IMR-90 (cell line): ENCODE measurements at regions not wholly inside any gene's neighbourhood (a gene's known extent, or its start where the extent isn't known, plus 50 kb on each side); places are given as distances from the start of the nearest gene placed in this dataset.

Source experiments
- ATAC-seq: fragments of 200-7000 bp; cut with Tn5 transposase; 2 replicates; pipeline ENCODE4 v1.9.1; 2020; ENCODE audit warnings: low read depth, mild to moderate bottlenecking, moderate library complexity
- BruUV-seq: library from RNA; stranded (reverse); fragments of 400-500 nt; replicated peaks from 2 replicates; lab custom pipeline; 2021; lab: Mats Ljungman, UMichigan
- CTCF ChIA-PET: fragments of 300-600 bp; formaldehyde crosslinking; extraction: SDS; loops from one replicate; lab custom pipeline; 2021; ENCODE audit warnings: antibody characterized with exemption; lab: Yijun Ruan, JAX
- POLR2A ChIA-PET: fragments of 300-600 bp; sonication (Branson Sonifier 250); formaldehyde crosslinking; loops from one replicate; lab custom pipeline; 2022; ENCODE audit warnings: antibody characterized with exemption; ENCODE audit not compliant: unreplicated experiment; lab: Charles Lee
- DNase-seq: peaks from one replicate; pipeline ENCODE4 v3.0.0; 2013
- H2AFZ ChIP-seq: replicated peaks from 2 replicates; pipeline ENCODE3; 2013; ENCODE audit warnings: low read length, mild to moderate bottlenecking; ENCODE audit not compliant: poor library complexity
- H2AK5ac ChIP-seq: 2 replicates; pipeline ENCODE4 v1.6.1; 2013; ENCODE audit warnings: low read depth, low read length, inconsistent platforms
- H2AK9ac ChIP-seq: replicated peaks from 2 replicates; pipeline ENCODE3; 2013; ENCODE audit warnings: mild to moderate bottlenecking, low read depth, low read length, moderate library complexity; ENCODE audit not compliant: poor library complexity
- H2BK120ac ChIP-seq: 2 replicates; pipeline ENCODE4 v1.6.1; 2013; ENCODE audit warnings: low read depth, low read length, inconsistent platforms
- H2BK15ac ChIP-seq: 3 replicates; pipeline ENCODE4 v1.6.1; 2013; ENCODE audit warnings: low read depth, low read length, inconsistent platforms
- H2BK20ac ChIP-seq: 2 replicates; pipeline ENCODE4 v1.6.1; 2013; ENCODE audit warnings: low read depth, mild to moderate bottlenecking, inconsistent platforms, low read length, moderate library complexity
- H2BK5ac ChIP-seq: 2 replicates; pipeline ENCODE4 v1.6.1; 2013; ENCODE audit warnings: mild to moderate bottlenecking, low read depth, low read length, inconsistent platforms; ENCODE audit not compliant: poor library complexity, severe bottlenecking
- H3K14ac ChIP-seq: replicated peaks from 2 replicates; pipeline ENCODE4 v1.6.1; 2013; ENCODE audit warnings: low read depth, low read length, inconsistent platforms
- H3K18ac ChIP-seq: 2 replicates; pipeline ENCODE4 v1.6.1; 2013; ENCODE audit warnings: low read depth, low read length, control low read depth
- H3K23ac ChIP-seq: 2 replicates; pipeline ENCODE4 v1.6.1; 2013; ENCODE audit warnings: low read depth, low read length, inconsistent platforms
- H3K27ac ChIP-seq: 2 replicates; pipeline ENCODE4 v1.5.1; 2013; ENCODE audit warnings: mild to moderate bottlenecking, control low read depth, low read length; ENCODE audit not compliant: insufficient read depth
- H3K27me3 ChIP-seq: 2 replicates; pipeline ENCODE4 v1.6.1; 2013; ENCODE audit warnings: low read length; ENCODE audit not compliant: control insufficient read depth, insufficient read depth
- H3K36me3 ChIP-seq: 2 replicates; pipeline ENCODE4 v1.6.1; 2013; ENCODE audit warnings: low read length, mixed read lengths; ENCODE audit not compliant: control insufficient read depth, insufficient read depth
- H3K4ac ChIP-seq: 2 replicates; pipeline ENCODE4 v1.6.1; 2013; ENCODE audit warnings: low read depth, low read length, inconsistent platforms
- H3K4me1 ChIP-seq: 2 replicates; pipeline ENCODE4 v1.6.1; 2013; ENCODE audit warnings: low read length, mixed read lengths; ENCODE audit not compliant: control insufficient read depth, insufficient read depth
- H3K4me2 ChIP-seq: 2 replicates; pipeline ENCODE4 v1.6.1; 2013; ENCODE audit warnings: low read depth, mild to moderate bottlenecking, control low read depth, low read length, moderate library complexity
- H3K4me3 ChIP-seq: 2 replicates; pipeline ENCODE4 v1.5.1; 2013; ENCODE audit warnings: low read depth, mild to moderate bottlenecking, control low read depth, low read length, moderate library complexity; ENCODE audit not compliant: insufficient read depth
- H3K56ac ChIP-seq: 2 replicates; pipeline ENCODE4 v1.6.1; 2013; ENCODE audit warnings: low read length, inconsistent platforms; ENCODE audit not compliant: insufficient read depth; ENCODE audit errors: extremely low read depth
- H3K79me1 ChIP-seq, 2 experiments: 2 replicates each; pipeline ENCODE4 v1.6.1; 2013; ENCODE audit warnings: low read length in 2 of 2, inconsistent platforms in 1 of 2, low read depth in 1 of 2
- H3K9ac ChIP-seq: 2 replicates; pipeline ENCODE4 v1.6.1; 2013; ENCODE audit warnings: low read depth, low read length, control low read depth
- H3K9me1 ChIP-seq: 2 replicates; pipeline ENCODE4 v1.6.1; 2013; ENCODE audit warnings: low read length, inconsistent platforms; ENCODE audit not compliant: insufficient read depth
- H3K9me3 ChIP-seq: 2 replicates; pipeline ENCODE4 v1.6.1; 2013; ENCODE audit warnings: low read length; ENCODE audit not compliant: control insufficient read depth, insufficient read depth
- H4K20me1 ChIP-seq: 2 replicates; pipeline ENCODE4 v1.6.1; 2013; ENCODE audit warnings: low read length, inconsistent platforms; ENCODE audit not compliant: insufficient read depth
- H4K5ac ChIP-seq: 2 replicates; pipeline ENCODE4 v1.6.1; 2013; ENCODE audit warnings: mild to moderate bottlenecking, low read depth, low read length, control low read depth
- H4K8ac ChIP-seq, 2 experiments: 2 replicates each; pipeline ENCODE4 v1.6.1; 2013; ENCODE audit warnings: low read depth in 2 of 2, low read length in 2 of 2, control low read depth in 1 of 2, inconsistent platforms in 1 of 2
- H4K91ac ChIP-seq: 2 replicates; pipeline ENCODE4 v1.6.1; 2013; ENCODE audit warnings: low read depth, low read length, inconsistent platforms; ENCODE audit not compliant: insufficient read depth
- MAZ ChIP-seq: IDR thresholded peaks from 2 replicates; pipeline ENCODE4 v1.6.1; 2012; ENCODE audit warnings: low read depth, mild to moderate bottlenecking, low read length, improper control_type of control experiment, moderate library complexity, borderline replicate concordance
- WGBS, 2 experiments: methylation state at CpG; one replicate each; pipeline versions ENCODE4 v1.1.5 to v1.1.7; 2013; ENCODE audit warnings: missing lambda C conversion rate in 2 of 2; ENCODE audit not compliant: insufficient read length in 1 of 2; ENCODE audit errors: extremely low coverage in 2 of 2; 5-methylcytosine and 5-hydroxymethylcytosine counted together
- dilution Hi-C: fragments of 300-500 bp; cut with HindIII; formaldehyde crosslinking; loops from one replicate; pipeline ENCODE4 v1.14.3; 2018; ENCODE audit warnings: low sequenced_read_pairs; ENCODE audit not compliant: unreplicated experiment
- in situ Hi-C: fragments of 300-500 bp; cut with MboI; formaldehyde crosslinking; loops from 3 replicates; pipeline ENCODE4 v1.14.3; 2019; ENCODE audit warnings: low sequenced_read_pairs, inconsistent platforms, mixed read lengths
- intact Hi-C: fragments of 100-400 bp; cut with micrococcal nuclease; formaldehyde crosslinking; loops from 2 replicates; pipeline ENCODE4 v1.10.0; 2022

DNA sequence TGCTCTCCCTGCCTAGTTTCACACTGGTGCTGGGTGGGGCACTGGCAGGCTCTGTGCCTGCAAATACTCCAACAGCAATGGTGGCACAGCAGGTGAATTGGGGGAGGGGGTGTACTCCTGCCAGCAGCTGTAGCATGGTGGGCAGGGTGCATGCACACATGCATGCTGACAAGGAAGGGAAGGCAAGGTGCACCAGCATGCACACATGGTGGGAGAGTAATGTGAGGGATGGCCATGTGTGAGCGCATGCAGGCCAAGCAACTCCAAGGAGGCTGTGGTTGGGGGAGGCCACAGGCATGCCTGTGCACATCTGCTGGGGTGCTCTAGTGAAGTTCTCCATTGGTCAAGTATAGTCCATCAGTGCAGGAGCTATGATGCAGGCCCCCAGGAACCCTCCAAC, 54.5 kb upstream of the INPP4B start:
- Histone ChIP-seq H3K9ac (no peak overlapping the region), H4K5ac (no peak overlapping the region), H3K9me3 (no peaks in the 10 kb centered on the region), H2BK5ac (no peak overlapping the region), H4K8ac (no peak overlapping the region), H2BK20ac (no peak overlapping the region), H3K36me3 (no peaks in the 10 kb centered on the region), H3K27me3 (no peaks in the 10 kb centered on the region), H3K27ac (no peak overlapping the region), H3K4me1 (no peaks in the 10 kb centered on the region; the same call in 1 of the 2 replicates), H2AFZ (no peak overlapping the region), H2BK15ac (no peak overlapping the region), H3K14ac (no peak overlapping the region), H4K20me1 (no peaks in the 10 kb centered on the region), H2BK120ac (no peak overlapping the region), H3K4ac (no peak overlapping the region), H3K23ac (no peak overlapping the region), H3K9me1 (no peaks in the 10 kb centered on the region), H3K18ac (no peak overlapping the region), H3K79me1 (no peaks in the 10 kb centered on the region), H2AK9ac (no peak overlapping the region), H3K4me3 (no peak overlapping the region), H4K91ac (no peak overlapping the region), H3K4me2 (no peak overlapping the region), H3K56ac (no peak overlapping the region), H2AK5ac (no peak overlapping the region)
- CTCF ChIA-PET = no interaction called here
- BruUV-seq = no TSS peak
- ATAC-seq (no peak), DNase-seq (no peak)
- POLR2A ChIA-PET = no interaction called here
- no peak for TF ChIP-seq MAZ
- intact Hi-C loops = no loop called here
- in situ Hi-C loops = no loop called here
- dilution Hi-C loops = no loop called here
- WGBS, 2 experiments = 100% methylated on average over 1 of the region's 1 CpG; no CpG with 5 or more reads in 1 of the 2 experiments
